A673 (cell line): ENCODE measurements at regions not wholly inside any gene's neighbourhood (a gene's known extent, or its start where the extent isn't known, plus 50 kb on each side); places are given as distances from the start of the nearest gene placed in this dataset.

Experiments
- CTCF ChIP-seq: fragments of 300-800, 200-600 bp; sonication (generic); conservative IDR thresholded peaks from 2 replicates; pipeline ENCODE4 v1.5.1; 2017; ENCODE audit warnings: low read depth, mild to moderate bottlenecking, antibody characterized with exemption, low read length, moderate library complexity, mixed read lengths
- EZH2 ChIP-seq: fragments of 200-600 bp; sonication (generic); IDR thresholded peaks from 2 replicates; pipeline ENCODE4 v1.6.1; 2017; ENCODE audit warnings: borderline replicate concordance, low read depth, mild to moderate bottlenecking, mixed read lengths, antibody characterized with exemption, low read length; ENCODE audit not compliant: poor library complexity, severe bottlenecking

GRCh38 chr21:35325953-35326352, 276.9 kb upstream of the RUNX1 start:
- no peak for TF ChIP-seq CTCF
- no peak for TF ChIP-seq EZH2
